PFSK-1 (cell line): ENCODE measurements at regions not wholly inside any gene's neighbourhood (a gene's known extent, or its start where the extent isn't known, plus 50 kb on each side); places are given as distances from the start of the nearest gene placed in this dataset.

Experiments used
- FOXP2 ChIP-seq: optimal IDR thresholded peaks from 2 replicates; pipeline ENCODE3; 2011; ENCODE audit warnings: borderline replicate concordance, control low read depth, inconsistent platforms; ENCODE audit not compliant: insufficient read depth; ENCODE audit errors: extremely low read length, extremely low read depth
- POLR2AphosphoS5 ChIP-seq: IDR thresholded peaks from 2 replicates; pipeline ENCODE4 v1.6.1; 2012; ENCODE audit warnings: low read depth, mild to moderate bottlenecking, control low read depth, low read length, moderate library complexity
- REST ChIP-seq, 2 experiments: IDR thresholded peaks; 2 replicates each; pipeline versions ENCODE4 v1.6.1 to v1.8.0; 2011 to 2012; ENCODE audit warnings: low read depth in 2 of 2, low read length in 2 of 2, control low read depth in 1 of 2, inconsistent platforms in 1 of 2, mild to moderate bottlenecking in 1 of 2, moderate library complexity in 1 of 2; ENCODE audit not compliant: insufficient read depth in 1 of 2
- TAF1 ChIP-seq: IDR thresholded peaks from 2 replicates; pipeline ENCODE4 v1.6.1; 2012; ENCODE audit warnings: low read length, control low read depth, borderline replicate concordance; ENCODE audit not compliant: insufficient read depth

GRCh38 chr6:127030111-127030510 lies 88.4 kb upstream of the RSPO3 start:
- TF ChIP-seq POLR2AphosphoS5 (no peak), REST (IDR thresholded peaks at IDR 0.05; ENCODE audit: insufficient read depth in 1 of 2, low read depth in 2 of 2, low read length in 2 of 2) (no peak), TAF1 (no peak), FOXP2 (no peak)
